Trophoblast cell (in vitro differentiated cells and primary cell): ENCODE measurements at regions not wholly inside any gene's neighbourhood (a gene's known extent, or its start where the extent isn't known, plus 50 kb on each side); places are given as distances from the start of the nearest gene placed in this dataset.

Experiments used
- DNase-seq, 2 donors: peaks; one replicate each; pipeline ENCODE4 v3.0.0-alpha.2; 2016
- H2AFZ ChIP-seq: 2 replicates; pipeline ENCODE4 v1.6.1; 2013; ENCODE audit warnings: low read length, moderate library complexity, mild to moderate bottlenecking; ENCODE audit not compliant: insufficient read depth, poor library complexity
- H2AK5ac ChIP-seq: 2 replicates; pipeline ENCODE4 v1.6.1; 2013; ENCODE audit warnings: mild to moderate bottlenecking, low read length
- H2BK120ac ChIP-seq: 2 replicates; pipeline ENCODE4 v1.6.1; 2013; ENCODE audit warnings: low read length, mild to moderate bottlenecking, moderate library complexity; ENCODE audit not compliant: insufficient read depth, poor library complexity
- H2BK12ac ChIP-seq: 2 replicates; pipeline ENCODE4 v1.6.1; 2013; ENCODE audit warnings: mild to moderate bottlenecking, low read length, moderate library complexity
- H2BK5ac ChIP-seq: 2 replicates; pipeline ENCODE4 v1.6.1; 2013; ENCODE audit warnings: low read length, low read depth, moderate library complexity, mild to moderate bottlenecking; ENCODE audit not compliant: poor library complexity
- H3K14ac ChIP-seq: 2 replicates; pipeline ENCODE4 v1.6.1; 2013; ENCODE audit warnings: mild to moderate bottlenecking, low read length
- H3K18ac ChIP-seq: 2 replicates; pipeline ENCODE4 v1.6.1; 2013; ENCODE audit warnings: mild to moderate bottlenecking, low read length
- H3K23ac ChIP-seq: 2 replicates; pipeline ENCODE4 v1.6.1; 2013; ENCODE audit warnings: low read length
- H3K27ac ChIP-seq: 2 replicates; pipeline ENCODE4 v1.5.1; 2013; ENCODE audit warnings: low read depth, mild to moderate bottlenecking, inconsistent platforms, low read length, moderate library complexity
- H3K27me3 ChIP-seq: 2 replicates; pipeline ENCODE4 v1.6.1; 2013; ENCODE audit warnings: inconsistent platforms, mild to moderate bottlenecking, low read length, moderate library complexity; ENCODE audit not compliant: insufficient read depth
- H3K36me3 ChIP-seq, 2 experiments: 1 replicate in 1 of 2; 2 replicates in 1 of 2; pipeline ENCODE4 v1.6.1; 2013; ENCODE audit warnings: low read length in 2 of 2, mild to moderate bottlenecking in 2 of 2, moderate library complexity in 1 of 2; ENCODE audit not compliant: insufficient read depth in 2 of 2, control insufficient read depth in 1 of 2
- H3K4ac ChIP-seq: 2 replicates; pipeline ENCODE4 v1.6.1; 2013; ENCODE audit warnings: low read depth, mild to moderate bottlenecking, low read length, moderate library complexity
- H3K4me1 ChIP-seq, 2 experiments: 1 replicate in 1 of 2; 2 replicates in 1 of 2; pipeline ENCODE4 v1.6.1; 2013; ENCODE audit warnings: low read length in 2 of 2, mild to moderate bottlenecking in 2 of 2, moderate library complexity in 1 of 2; ENCODE audit not compliant: insufficient read depth in 2 of 2, control insufficient read depth in 1 of 2
- H3K4me2 ChIP-seq: 2 replicates; pipeline ENCODE4 v1.6.1; 2013; ENCODE audit warnings: inconsistent platforms, mild to moderate bottlenecking, low read length, moderate library complexity
- H3K4me3 ChIP-seq: 2 replicates; pipeline ENCODE4 v1.5.1; 2013; ENCODE audit warnings: mild to moderate bottlenecking, low read depth, low read length, inconsistent platforms
- H3K79me1 ChIP-seq: one replicate; pipeline ENCODE4 v1.6.1; 2013; ENCODE audit warnings: low read length
- H3K79me2 ChIP-seq: 2 replicates; pipeline ENCODE4 v1.6.1; 2013; ENCODE audit warnings: low read length, mild to moderate bottlenecking; ENCODE audit not compliant: control insufficient read depth, insufficient read depth, poor library complexity
- H3K9ac ChIP-seq: 2 replicates; pipeline ENCODE4 v1.6.1; 2013; ENCODE audit warnings: mild to moderate bottlenecking, low read length
- H3K9me3 ChIP-seq: 2 replicates; pipeline ENCODE4 v1.6.1; 2013; ENCODE audit warnings: low read depth, mild to moderate bottlenecking, control low read depth, inconsistent platforms, low read length; ENCODE audit not compliant: insufficient read depth
- H4K12ac ChIP-seq: 2 replicates; pipeline ENCODE4 v1.6.1; 2013; ENCODE audit warnings: low read depth, mild to moderate bottlenecking, low read length, moderate library complexity
- H4K8ac ChIP-seq: 2 replicates; pipeline ENCODE4 v1.6.1; 2013; ENCODE audit warnings: low read depth, mild to moderate bottlenecking, low read length, moderate library complexity
- H4K91ac ChIP-seq: one replicate; pipeline ENCODE4 v1.6.1; 2013; ENCODE audit warnings: low read depth, mild to moderate bottlenecking, low read length, moderate library complexity
- WGBS: extraction: QIAGEN DNeasy Blood & Tissue Kit; methylation state at CpG from one replicate; pipeline ENCODE4 v1.1.7; 2013; ENCODE audit warnings: missing lambda C conversion rate; ENCODE audit not compliant: insufficient read length, insufficient coverage; ENCODE audit errors: extremely low coverage; 5-methylcytosine and 5-hydroxymethylcytosine counted together

DNA sequence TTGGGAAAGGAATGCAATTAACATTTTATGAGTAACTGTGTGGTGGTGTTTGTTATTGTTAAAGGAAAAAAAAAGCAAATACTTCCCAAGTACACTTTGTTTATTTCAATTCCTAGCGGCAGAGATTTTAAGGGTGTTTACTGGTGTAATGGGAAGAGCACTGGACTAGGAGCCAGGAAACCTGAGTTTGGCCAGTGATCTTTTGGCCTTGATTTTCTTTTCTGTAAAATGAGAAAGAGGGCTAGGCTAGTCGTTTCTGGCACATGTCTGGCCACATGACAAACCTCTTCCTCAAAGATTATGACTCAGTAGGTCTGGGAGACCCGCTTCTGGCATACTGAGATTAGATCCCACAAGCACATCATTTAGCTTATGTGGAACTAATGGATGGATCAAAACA is 428.1 kb upstream of the NOX3 start:
- Histone ChIP-seq H3K4ac (no peak overlapping the region), H3K9ac (no peak overlapping the region), H3K4me2 (no peak overlapping the region), H3K36me3 (no peaks in the 10 kb centered on the region), H3K4me1 (no peaks in the 10 kb centered on the region), H2BK5ac (no peak overlapping the region), H4K8ac (no peak overlapping the region), H3K27ac (no peak overlapping the region), H4K12ac (no peak overlapping the region), H3K79me2 (no peaks in the 10 kb centered on the region), H4K91ac (no peak overlapping the region), H3K27me3 (no peaks in the 10 kb centered on the region), H3K9me3 (no peaks in the 10 kb centered on the region), H2BK120ac (no peak overlapping the region), H2BK12ac (no peak overlapping the region), H2AFZ (no peak overlapping the region), H3K79me1 (no peaks in the 10 kb centered on the region), H3K14ac (no peak overlapping the region), H3K23ac (no peak overlapping the region), H3K18ac (no peak overlapping the region), H2AK5ac (no peak overlapping the region), H3K4me3 (no peak overlapping the region)
- whole genome bisulfite sequencing = no CpG with 5 or more reads among the region's 3 CpGs
- DNase-seq = no peak

DNA sequence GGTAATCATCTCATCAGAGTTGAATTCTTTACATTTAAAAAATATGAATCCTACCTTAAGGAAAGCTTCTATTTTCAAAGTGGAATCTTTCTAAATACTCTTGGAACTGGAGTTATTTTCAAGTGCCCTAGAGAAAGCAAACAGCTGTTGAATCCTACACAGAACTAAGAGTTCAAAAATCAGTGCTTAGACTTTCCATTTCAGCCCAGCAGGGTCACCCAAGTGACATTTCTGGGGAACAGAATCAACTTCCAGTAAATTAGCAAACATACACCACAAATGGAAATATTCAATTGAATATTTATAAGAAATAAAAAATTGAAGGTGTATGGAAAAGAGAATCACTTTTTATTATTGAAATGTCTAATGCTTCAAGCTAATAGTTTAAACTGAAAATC is 427.7 kb upstream of the NOX3 start:
- Histone ChIP-seq H2BK12ac (no peak overlapping the region), H3K4me2 (no peak overlapping the region), H3K9ac (no peak overlapping the region), H3K79me1 (no peaks in the 10 kb centered on the region), H3K18ac (no peak overlapping the region), H4K12ac (no peak overlapping the region), H3K4me1 (no peaks in the 10 kb centered on the region), H3K79me2 (no peaks in the 10 kb centered on the region), H2BK5ac (no peak overlapping the region), H3K14ac (no peak overlapping the region), H4K8ac (no peak overlapping the region), H2AFZ (no peak overlapping the region), H3K23ac (no peak overlapping the region), H2AK5ac (no peak overlapping the region), H3K27ac (no peak overlapping the region), H3K27me3 (no peaks in the 10 kb centered on the region), H3K9me3 (no peaks in the 10 kb centered on the region), H3K4ac (no peak overlapping the region), H3K4me3 (no peak overlapping the region), H3K36me3 (no peaks in the 10 kb centered on the region), H4K91ac (no peak overlapping the region), H2BK120ac (no peak overlapping the region)
- no peak for DNase-seq

DNA sequence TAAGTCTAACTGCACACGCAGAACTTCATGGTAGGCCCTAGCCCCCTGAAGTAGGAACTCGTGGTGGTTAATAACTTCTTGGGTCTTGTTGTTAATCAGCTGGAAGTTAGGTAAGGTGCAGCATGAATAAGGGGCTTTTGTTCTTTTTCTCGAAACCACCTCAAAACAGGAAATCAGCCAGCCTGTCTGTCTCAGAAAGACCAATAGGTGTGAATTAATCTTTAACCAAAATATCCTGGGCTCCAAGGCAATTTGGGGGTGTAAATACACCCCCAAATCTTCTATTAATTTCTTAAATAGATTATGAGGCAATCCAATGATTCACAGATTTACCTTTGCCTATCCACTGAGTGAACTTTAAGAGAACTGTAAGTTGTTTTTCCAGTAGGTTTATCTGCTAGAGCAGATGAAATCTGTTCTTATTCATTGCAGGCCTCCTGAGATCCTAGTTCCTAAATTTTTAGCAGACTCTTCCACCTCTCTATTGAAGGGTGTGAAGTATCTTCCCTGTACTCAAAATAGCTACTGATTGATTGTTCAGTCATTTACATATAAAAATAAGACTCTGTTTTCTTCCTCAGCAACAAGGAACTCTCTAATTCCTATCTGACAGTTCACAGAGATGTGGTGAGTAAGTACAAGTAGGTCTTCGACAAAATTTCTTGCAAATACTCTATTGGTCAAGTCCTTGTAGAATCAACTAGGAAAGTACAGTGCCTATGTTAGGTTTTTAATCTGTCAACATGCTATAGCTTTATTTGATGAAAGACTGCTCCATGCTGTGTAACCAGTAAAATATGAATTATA is 427.1 kb upstream of the NOX3 start:
- H3K4me2 ChIP-seq = no peak overlapping the region
- no peak overlapping the region for H3K4ac ChIP-seq
- H3K27ac ChIP-seq = no peak overlapping the region
- H3K4me1 ChIP-seq = no peaks in the 10 kb centered on the region
- H3K23ac ChIP-seq = no peak overlapping the region
- no peak overlapping the region for H4K12ac ChIP-seq
- H2AK5ac ChIP-seq = no peak overlapping the region
- no peaks in the 10 kb centered on the region for H3K79me2 ChIP-seq
- no peak overlapping the region for H2AFZ ChIP-seq
- H3K9me3 ChIP-seq = no peaks in the 10 kb centered on the region
- H2BK120ac ChIP-seq = no peak overlapping the region
- no peak overlapping the region for H3K9ac ChIP-seq
- WGBS = no CpG with 5 or more reads among the region's 4 CpGs
- H3K18ac ChIP-seq = no peak overlapping the region
- no peak overlapping the region for H2BK5ac ChIP-seq
- H2BK12ac ChIP-seq = no peak overlapping the region
- H3K4me3 ChIP-seq = no peak overlapping the region
- no peak overlapping the region for H4K91ac ChIP-seq
- no peak for DNase-seq
- no peak overlapping the region for H3K14ac ChIP-seq
- H3K36me3 ChIP-seq = no peaks in the 10 kb centered on the region
- H4K8ac ChIP-seq = no peak overlapping the region
- no peaks in the 10 kb centered on the region for H3K27me3 ChIP-seq
- no peaks in the 10 kb centered on the region for H3K79me1 ChIP-seq

DNA sequence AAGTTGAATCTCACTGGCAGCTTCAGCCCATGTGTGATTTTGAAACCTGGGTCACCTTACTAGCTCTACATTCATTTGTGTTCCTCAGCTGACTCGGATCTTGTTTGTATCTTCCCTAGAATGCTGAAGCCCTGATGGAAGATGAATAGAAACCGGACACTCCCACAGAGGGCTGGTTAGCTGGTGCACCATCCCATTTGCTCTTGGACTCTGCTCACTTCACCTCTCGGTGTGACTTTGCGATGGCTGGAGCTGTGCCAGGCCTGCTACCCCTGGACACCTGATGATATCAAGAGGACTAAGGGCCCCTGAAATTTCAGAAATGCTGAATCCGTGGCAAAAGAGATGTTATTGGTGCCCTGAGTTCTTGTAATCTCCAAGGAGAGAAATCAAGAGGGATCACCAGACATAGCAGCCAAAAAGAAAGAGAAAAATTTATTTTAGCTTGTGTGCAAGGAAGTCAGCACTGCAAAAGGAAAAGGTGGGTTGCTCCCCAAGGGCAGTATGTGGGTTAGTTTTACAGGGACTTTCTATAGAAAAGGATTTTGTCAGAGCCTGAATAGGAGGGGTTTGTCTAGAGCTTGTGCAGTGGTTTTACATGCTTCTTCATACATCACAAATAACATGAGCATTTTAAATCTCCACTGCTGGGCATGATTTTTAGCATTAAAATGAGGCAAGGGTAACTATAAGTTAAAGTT is 426.3 kb upstream of the NOX3 start:
- Histone ChIP-seq H2AFZ (no peak overlapping the region), H4K91ac (no peak overlapping the region), H2BK5ac (no peak overlapping the region), H3K4ac (no peak overlapping the region), H3K18ac (no peak overlapping the region), H3K27ac (no peak overlapping the region), H2BK120ac (no peak overlapping the region), H4K12ac (no peak overlapping the region), H3K4me2 (no peak overlapping the region), H3K23ac (no peak overlapping the region), H3K79me1 (no peaks in the 10 kb centered on the region), H3K4me1 (no peaks in the 10 kb centered on the region), H2AK5ac (no peak overlapping the region), H3K9me3 (no peaks in the 10 kb centered on the region), H3K14ac (no peak overlapping the region), H3K79me2 (no peaks in the 10 kb centered on the region), H3K36me3 (no peaks in the 10 kb centered on the region), H3K4me3 (no peak overlapping the region), H2BK12ac (no peak overlapping the region), H3K9ac (no peak overlapping the region), H3K27me3 (no peaks in the 10 kb centered on the region), H4K8ac (no peak overlapping the region)
- WGBS = no CpG with 5 or more reads among the region's 5 CpGs
- DNase-seq = no peak
